GM19328 (cell line): ENCODE measurements at regions not wholly inside any gene's neighbourhood (a gene's known extent, or its start where the extent isn't known, plus 50 kb on each side); places are given as distances from the start of the nearest gene placed in this dataset.

Experiments
- ATAC-seq: cut with Tn5 transposase; IDR thresholded peaks from one replicate; pipeline ENCODE4 v1.9.1; 2021; ENCODE audit warnings: mild to moderate bottlenecking, moderate library complexity; ENCODE audit not compliant: unreplicated experiment

DNA sequence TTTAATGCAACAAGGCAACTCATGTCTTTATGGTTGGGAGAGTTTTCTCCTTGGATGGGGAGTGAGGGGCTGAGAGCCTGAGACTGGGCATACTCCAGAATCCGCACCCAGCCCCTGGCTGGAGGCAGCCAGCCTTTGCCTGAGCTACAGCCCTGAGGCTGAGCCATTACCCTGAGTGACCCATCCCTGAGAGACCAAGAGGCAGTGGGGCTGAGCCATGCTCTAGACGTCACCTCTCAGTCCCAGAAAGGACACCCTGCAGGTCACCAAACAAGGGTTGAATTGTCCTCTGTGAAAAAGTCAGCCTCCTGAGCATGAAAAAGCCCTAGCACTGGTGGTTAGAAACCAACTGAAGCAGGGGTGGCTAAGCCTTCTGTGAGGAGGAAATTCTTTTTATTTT lies 151.2 kb upstream of the GATB start:
- ATAC-seq, result no peak

GRCh38 chr4:151908734-151909497 lies 148.1 kb upstream of the GATB start:
- ATAC-seq, result no peak

GRCh38 chr4:151908201-151908600 lies 147.4 kb upstream of the GATB start:
- ATAC-seq, result no peak

- ATAC-seq, result no peak
Measured at GRCh38 chr4:151906438-151906837, 145.6 kb upstream of the GATB start.

DNA sequence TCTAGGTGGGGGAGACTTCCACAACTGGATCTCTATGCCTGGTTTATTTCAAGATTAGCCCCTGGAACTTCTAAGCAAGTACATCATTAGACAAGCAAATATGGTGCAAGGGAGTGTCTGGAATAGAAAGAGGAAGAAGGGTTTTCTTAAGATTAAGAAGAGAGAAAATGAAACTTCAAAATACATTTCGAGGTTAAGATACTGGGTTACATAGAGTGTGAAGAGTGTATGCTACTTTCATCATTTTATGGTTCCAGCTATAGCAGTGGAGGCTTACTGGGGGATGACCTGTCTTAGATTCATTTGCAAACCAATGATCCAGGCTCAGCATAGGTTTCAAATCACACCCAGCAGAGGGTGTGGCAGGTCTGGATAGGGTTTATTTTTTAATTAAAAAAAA lies 144.4 kb upstream of the GATB start:
- ATAC-seq, result peak; percentile 94

DNA sequence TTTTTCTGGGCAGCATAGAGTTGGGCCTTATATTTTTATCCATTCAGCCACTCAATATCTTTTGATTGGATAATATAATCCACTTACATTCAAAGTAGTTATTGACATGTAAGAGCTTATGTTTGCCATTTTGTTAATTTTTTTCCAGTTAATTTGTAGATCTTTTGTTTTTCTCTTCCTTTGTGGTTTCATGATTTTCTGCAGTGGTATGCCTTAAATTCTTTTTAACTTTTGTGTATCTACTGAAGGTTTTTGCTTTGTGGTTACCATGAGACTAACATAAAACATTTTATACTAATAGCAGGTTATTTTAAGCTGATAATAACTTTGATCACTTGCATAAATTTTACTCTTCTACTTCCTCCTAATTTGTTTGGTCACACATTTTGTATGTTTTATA lies 140.8 kb upstream of the GATB start:
- no peak for ATAC-seq

DNA sequence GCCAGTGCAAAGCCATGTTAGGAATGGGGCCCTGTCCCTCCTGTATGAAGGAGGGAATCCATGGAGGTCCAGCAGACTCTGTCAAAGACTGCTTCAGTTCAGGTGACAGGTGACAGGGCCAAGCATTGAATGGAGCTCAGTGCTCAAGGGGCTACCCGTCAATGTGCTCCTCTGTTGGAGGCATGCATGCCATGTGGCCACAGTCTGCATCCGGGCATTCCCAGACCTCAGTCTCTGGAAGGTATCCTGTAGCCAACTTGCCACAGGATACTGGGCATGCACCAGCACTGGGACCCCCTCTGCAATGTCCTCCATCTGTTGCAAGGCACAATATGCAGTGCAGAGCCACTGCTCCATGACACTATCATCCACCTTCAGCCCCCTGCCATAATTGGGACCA lies 136.1 kb upstream of the GATB start:
- ATAC-seq, result no peak

- ATAC-seq, result no peak
Measured at GRCh38 chr4:151895671-151896070, 134.9 kb upstream of the GATB start.

DNA sequence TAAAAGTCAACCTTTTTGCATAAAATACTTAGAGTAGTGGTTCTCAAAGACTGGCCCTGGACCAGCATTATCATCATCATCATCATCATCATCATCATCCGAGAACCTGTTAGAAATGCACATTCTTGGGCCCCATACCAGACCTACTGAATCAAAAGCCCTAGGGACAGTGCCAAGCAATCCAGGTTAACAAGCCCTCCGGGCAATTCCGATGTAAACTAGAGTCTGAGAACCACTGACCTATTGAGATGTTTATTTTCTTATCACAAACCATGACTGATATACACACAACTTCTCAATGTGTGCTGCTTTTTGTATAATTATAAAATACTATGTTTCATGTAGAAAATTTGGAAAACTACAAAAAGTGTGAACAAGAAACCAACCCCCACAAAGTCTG lies 133.4 kb upstream of the GATB start:
- ATAC-seq, result no peak

DNA sequence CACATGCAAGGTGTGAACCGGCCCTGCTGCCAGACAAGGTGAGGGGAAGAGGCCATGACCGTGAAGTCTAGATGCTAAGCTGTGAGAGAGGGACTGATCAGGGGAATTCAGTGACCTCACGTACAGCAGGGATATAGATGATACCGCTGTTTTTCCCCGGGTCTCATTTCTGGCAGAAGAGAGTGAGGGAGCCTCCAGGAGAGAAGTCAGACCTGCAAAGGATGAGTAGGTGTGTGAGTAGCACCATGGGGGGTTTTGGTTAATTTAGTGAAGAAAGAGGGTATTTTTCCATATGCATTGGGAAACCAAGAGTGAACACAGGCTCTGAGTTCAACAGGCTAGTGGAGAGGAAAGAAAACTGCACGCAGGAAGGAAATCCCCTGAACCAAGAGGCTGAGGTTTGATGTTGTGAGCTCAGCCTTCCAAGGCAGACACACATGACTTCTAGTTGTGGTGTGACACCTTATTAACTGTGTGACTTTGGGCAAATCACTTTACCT lies 127.6 kb upstream of the GATB start:
- peak; percentile 35 for ATAC-seq

GRCh38 chr4:151887816-151888180 lies 127.0 kb upstream of the GATB start:
- peak; percentile 27 for ATAC-seq

GRCh38 chr4:151887031-151887815 lies 126.4 kb upstream of the GATB start:
- ATAC-seq, result peak; percentile 68

DNA sequence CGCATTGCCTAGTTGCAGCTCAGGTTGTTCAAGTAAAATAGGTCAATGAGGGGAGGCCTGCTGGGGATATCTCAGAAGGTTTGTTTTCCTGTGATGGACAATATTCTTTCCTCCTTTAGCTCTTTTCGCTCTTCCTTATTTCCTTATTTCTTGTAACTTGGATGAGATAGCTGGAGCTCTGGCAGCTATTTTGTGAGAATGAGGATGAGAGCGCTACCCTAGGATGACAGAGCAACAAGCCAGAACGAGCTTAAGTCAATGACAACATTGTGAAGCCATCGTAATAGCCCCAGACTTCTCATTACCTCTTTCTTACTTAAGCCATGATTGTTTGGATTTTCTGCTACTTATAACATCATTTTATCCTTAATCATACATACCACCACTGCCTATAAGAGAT lies 124.3 kb upstream of the GATB start:
- no peak for ATAC-seq

DNA sequence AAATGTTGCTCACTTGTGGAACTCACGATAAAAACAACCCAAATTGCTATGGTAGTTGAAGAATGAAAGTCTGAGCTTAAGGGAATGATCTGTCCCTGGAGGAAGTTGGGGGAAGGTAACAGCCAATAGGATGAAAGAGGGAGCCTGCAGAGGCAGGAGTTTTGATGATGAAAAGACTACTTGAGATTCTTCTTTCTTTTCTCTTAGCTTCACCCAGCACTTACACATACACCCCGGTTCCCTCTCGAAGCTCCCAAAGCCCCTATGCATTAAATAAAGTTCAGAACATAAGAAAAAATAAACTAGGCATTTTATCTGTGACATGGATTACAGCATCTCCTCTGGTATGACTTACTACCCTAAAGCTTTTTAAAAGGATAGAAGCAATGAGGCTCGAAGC lies 122.9 kb upstream of the GATB start:
- ATAC-seq, result no peak

DNA sequence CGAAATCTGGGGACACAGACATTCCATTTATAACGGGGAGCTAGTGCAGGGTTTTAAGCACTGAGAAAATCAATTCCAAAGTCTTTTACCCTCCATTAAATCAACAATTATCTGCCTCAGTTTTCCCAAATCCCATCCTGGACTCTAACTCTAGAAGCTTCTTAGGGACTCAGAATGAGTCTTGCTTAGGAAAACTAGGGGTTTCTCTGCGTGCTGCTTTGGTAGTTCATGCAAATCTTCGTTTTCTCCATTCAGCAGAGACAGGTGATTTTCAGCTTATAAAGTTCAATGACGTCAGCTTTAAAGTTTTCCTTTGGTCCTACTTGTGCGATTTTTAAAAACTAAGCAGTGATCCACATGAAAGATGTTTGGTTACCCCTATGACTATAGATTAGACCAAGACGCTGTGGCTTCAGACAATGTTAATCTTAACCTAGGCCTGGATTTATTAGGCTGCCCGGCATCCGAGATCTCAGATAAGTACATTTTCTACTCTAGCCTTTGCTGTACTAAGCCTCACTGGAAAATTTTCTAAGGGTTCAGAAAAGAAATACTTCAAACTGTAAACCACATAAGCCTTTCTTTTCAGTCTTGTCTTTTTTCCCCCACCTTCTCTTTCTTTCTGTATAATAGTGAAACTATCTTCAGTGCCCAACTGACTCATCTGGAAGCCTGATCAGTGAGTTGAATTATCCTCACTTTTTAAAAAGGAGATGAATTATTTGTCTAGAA lies 121.4 kb upstream of the GATB start:
- ATAC-seq, result peak; percentile 60

- ATAC-seq, result no peak
Measured at GRCh38 chr4:151879705-151880445, 119.1 kb upstream of the GATB start.

GRCh38 chr4:151876381-151876988 lies 115.7 kb upstream of the GATB start:
- no peak for ATAC-seq

DNA sequence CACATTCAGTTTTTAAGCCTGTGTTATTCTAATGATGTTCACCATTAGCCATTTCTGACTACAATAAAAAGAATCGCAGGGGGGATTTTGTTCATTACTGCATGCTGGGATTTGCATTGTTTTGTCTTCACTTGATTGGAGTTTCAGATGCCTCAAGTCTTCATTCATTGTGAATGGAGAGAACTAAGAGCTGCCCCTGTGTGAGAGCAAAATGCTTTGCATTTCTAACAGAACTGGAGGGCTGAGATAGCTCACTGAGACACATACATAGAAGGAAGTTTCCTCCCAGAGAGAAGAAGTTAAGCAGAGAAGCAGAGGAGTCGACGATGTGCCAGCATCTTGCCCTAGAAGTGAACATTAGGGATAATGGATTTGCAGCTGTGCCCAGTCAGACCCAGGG lies 113.5 kb upstream of the GATB start:
- ATAC-seq, result no peak

DNA sequence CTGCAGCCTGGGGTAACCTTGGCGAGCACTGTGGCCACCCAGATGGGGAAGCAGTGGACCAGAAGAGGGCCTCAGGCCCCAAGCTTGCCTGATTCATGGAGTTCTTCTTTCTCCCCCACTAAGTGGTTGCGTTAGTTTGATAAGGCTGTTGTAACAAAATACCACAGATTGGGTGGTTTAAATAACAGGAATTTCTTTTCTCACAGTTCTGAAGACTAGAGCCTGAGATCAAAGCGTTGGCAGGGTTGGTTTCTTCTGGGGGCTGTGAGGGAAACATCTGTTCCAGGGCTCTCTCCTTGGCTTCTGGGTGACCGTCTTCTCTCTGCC lies 105.7 kb upstream of the GATB start:
- no peak for ATAC-seq

GRCh38 chr4:151865744-151866591 lies 105.2 kb upstream of the GATB start:
- no peak for ATAC-seq
